Neural cell (in vitro differentiated cells): ENCODE measurements at regions not wholly inside any gene's neighbourhood (a gene's known extent, or its start where the extent isn't known, plus 50 kb on each side); places are given as distances from the start of the nearest gene placed in this dataset.

Source experiments
- EZH2 ChIP-seq: fragments of 200-600, 300-800 bp; shearing (Covaris generic), sonication (generic); IDR thresholded peaks from 2 replicates; pipeline ENCODE4 v1.6.1; 2014; ENCODE audit warnings: antibody characterized with exemption, low read length, borderline replicate concordance, mild to moderate bottlenecking; ENCODE audit not compliant: insufficient read depth, poor library complexity, severe bottlenecking
- MXI1 ChIP-seq: fragments of 450-650 bp; conservative IDR thresholded peaks from 2 replicates; pipeline ENCODE4 v1.6.1; 2014; ENCODE audit warnings: antibody characterized with exemption, mild to moderate bottlenecking; ENCODE audit not compliant: poor library complexity, severe bottlenecking
- RAD21 ChIP-seq: fragments of 450-650 bp; conservative IDR thresholded peaks from 2 replicates; pipeline ENCODE4 v1.6.1; 2014; ENCODE audit warnings: antibody characterized with exemption, mild to moderate bottlenecking, moderate library complexity
- TAF1 ChIP-seq: IDR thresholded peaks from 2 replicates; pipeline ENCODE4 v1.6.1; 2012; ENCODE audit warnings: low read depth
- TF ChIP-seq, protein P1 (sequence below): fragments of 450-650 bp; IDR thresholded peaks from 2 replicates; pipeline ENCODE4 v1.5.1; 2014; ENCODE audit warnings: antibody characterized with exemption, mild to moderate bottlenecking, moderate library complexity; ENCODE audit not compliant: poor library complexity, severe bottlenecking
- TF ChIP-seq, protein P2 (sequence below): IDR thresholded peaks from 2 replicates; pipeline ENCODE4 v1.6.1; 2012; ENCODE audit warnings: borderline replicate concordance

DNA sequence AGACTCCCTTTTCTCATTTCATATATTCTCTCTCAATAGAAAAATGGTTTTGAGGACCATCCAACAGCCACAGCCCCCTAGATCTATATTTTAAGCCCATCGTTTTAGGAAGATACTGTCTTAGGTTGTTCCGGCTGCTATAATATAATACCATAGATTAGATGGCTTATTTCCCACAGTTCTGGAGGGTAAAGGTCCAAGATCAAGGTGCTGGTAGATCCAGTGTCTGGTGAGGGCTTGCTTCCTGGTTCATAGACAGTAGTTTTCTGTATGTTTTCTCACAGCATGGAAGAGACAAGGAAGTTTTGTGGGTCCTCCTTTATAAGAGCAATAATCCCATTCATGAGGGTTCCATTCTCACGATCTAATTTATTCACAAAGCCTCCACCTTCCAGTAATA lies 215.1 kb downstream of the AASDHPPT start:
- TF ChIP-seq, protein P1, sequence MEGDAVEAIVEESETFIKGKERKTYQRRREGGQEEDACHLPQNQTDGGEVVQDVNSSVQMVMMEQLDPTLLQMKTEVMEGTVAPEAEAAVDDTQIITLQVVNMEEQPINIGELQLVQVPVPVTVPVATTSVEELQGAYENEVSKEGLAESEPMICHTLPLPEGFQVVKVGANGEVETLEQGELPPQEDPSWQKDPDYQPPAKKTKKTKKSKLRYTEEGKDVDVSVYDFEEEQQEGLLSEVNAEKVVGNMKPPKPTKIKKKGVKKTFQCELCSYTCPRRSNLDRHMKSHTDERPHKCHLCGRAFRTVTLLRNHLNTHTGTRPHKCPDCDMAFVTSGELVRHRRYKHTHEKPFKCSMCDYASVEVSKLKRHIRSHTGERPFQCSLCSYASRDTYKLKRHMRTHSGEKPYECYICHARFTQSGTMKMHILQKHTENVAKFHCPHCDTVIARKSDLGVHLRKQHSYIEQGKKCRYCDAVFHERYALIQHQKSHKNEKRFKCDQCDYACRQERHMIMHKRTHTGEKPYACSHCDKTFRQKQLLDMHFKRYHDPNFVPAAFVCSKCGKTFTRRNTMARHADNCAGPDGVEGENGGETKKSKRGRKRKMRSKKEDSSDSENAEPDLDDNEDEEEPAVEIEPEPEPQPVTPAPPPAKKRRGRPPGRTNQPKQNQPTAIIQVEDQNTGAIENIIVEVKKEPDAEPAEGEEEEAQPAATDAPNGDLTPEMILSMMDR, result no peak
- TF ChIP-seq RAD21, result no peak
- TF ChIP-seq EZH2, result no peak
- TF ChIP-seq, protein P2, sequence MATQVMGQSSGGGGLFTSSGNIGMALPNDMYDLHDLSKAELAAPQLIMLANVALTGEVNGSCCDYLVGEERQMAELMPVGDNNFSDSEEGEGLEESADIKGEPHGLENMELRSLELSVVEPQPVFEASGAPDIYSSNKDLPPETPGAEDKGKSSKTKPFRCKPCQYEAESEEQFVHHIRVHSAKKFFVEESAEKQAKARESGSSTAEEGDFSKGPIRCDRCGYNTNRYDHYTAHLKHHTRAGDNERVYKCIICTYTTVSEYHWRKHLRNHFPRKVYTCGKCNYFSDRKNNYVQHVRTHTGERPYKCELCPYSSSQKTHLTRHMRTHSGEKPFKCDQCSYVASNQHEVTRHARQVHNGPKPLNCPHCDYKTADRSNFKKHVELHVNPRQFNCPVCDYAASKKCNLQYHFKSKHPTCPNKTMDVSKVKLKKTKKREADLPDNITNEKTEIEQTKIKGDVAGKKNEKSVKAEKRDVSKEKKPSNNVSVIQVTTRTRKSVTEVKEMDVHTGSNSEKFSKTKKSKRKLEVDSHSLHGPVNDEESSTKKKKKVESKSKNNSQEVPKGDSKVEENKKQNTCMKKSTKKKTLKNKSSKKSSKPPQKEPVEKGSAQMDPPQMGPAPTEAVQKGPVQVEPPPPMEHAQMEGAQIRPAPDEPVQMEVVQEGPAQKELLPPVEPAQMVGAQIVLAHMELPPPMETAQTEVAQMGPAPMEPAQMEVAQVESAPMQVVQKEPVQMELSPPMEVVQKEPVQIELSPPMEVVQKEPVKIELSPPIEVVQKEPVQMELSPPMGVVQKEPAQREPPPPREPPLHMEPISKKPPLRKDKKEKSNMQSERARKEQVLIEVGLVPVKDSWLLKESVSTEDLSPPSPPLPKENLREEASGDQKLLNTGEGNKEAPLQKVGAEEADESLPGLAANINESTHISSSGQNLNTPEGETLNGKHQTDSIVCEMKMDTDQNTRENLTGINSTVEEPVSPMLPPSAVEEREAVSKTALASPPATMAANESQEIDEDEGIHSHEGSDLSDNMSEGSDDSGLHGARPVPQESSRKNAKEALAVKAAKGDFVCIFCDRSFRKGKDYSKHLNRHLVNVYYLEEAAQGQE, result no peak
- TF ChIP-seq MXI1, result no peak
- no peak for TF ChIP-seq TAF1
